ENCODE measurements at regions not wholly inside any gene's neighbourhood (a gene's known extent, or its start where the extent isn't known, plus 50 kb on each side); places are given as distances from the start of the nearest gene placed in this dataset.
A peak's percentile ranks its signal among the peaks of the same experiment; 100 is the strongest.

DNA sequence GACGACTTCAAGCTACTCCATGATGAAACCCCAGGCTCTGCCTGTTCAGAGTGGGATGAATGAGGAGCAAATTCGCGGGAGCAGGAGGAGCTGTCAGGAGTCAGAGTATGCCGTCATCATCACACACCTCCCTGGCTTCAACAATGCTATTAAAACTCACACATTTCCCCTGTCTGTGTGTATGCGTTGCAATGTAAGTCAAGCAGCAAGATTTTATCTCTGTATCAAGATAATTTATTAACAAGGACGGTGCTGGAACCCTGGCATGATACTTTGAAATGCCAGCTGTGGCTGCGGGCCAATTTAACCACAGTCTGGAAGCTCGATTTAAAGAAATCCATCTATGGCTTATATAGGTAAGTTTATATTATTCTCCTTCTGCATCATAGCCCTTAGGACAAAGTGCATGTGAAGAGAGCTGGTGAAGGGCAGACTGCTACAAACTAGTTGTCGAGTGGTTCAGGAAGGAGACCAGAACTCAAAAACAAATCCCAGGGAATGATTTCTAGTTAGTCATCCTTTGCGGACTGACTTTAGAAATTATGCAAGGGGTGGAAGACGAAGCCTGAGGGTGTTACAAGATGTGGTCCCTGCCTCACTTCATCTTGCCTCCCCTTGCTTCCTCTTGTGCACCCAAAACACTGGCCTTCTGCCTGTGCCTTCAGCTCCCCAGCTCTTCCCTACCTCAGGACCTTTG is 486.5 kb downstream of the COG6 start:
- DNase-seq (peak in 2 of 5 donors; percentile 21 to 26), FAIRE-seq (no peak)
- no peak overlapping the region for H3K27ac ChIP-seq (ENCODE audit: low read depth in 2 of 2, low read length in 2 of 2)
- TF ChIP-seq, protein P1, sequence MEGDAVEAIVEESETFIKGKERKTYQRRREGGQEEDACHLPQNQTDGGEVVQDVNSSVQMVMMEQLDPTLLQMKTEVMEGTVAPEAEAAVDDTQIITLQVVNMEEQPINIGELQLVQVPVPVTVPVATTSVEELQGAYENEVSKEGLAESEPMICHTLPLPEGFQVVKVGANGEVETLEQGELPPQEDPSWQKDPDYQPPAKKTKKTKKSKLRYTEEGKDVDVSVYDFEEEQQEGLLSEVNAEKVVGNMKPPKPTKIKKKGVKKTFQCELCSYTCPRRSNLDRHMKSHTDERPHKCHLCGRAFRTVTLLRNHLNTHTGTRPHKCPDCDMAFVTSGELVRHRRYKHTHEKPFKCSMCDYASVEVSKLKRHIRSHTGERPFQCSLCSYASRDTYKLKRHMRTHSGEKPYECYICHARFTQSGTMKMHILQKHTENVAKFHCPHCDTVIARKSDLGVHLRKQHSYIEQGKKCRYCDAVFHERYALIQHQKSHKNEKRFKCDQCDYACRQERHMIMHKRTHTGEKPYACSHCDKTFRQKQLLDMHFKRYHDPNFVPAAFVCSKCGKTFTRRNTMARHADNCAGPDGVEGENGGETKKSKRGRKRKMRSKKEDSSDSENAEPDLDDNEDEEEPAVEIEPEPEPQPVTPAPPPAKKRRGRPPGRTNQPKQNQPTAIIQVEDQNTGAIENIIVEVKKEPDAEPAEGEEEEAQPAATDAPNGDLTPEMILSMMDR (IDR thresholded peaks at IDR 0.05; ENCODE audit: borderline replicate concordance, extremely low read depth, insufficient read depth) = no peak
- no peak overlapping the region for H3K9ac ChIP-seq (ENCODE audit: low read length in 3 of 3)
- no peaks in the 10 kb centered on the region for H3K9me3 ChIP-seq (ENCODE audit: control insufficient read depth in 2 of 3, insufficient read depth in 1 of 3, low read length in 3 of 3)
- H3K4me3 ChIP-seq (ENCODE audit: low read length in 3 of 3) = no peak overlapping the region
- intact Hi-C loops (cut with DNase I) = no loop called here
- H3K36me3 ChIP-seq (ENCODE audit: control insufficient read depth in 2 of 3, insufficient read depth in 3 of 3, low read length in 3 of 3) = no peaks in the 10 kb centered on the region
- H3K4me1 ChIP-seq (ENCODE audit: control insufficient read depth in 2 of 3, insufficient read depth in 2 of 3, low read depth in 1 of 3, low read length in 3 of 3) = no peaks in the 10 kb centered on the region
- no peaks in the 10 kb centered on the region for H3K27me3 ChIP-seq (ENCODE audit: control insufficient read depth, insufficient read depth, low read length)

DNA sequence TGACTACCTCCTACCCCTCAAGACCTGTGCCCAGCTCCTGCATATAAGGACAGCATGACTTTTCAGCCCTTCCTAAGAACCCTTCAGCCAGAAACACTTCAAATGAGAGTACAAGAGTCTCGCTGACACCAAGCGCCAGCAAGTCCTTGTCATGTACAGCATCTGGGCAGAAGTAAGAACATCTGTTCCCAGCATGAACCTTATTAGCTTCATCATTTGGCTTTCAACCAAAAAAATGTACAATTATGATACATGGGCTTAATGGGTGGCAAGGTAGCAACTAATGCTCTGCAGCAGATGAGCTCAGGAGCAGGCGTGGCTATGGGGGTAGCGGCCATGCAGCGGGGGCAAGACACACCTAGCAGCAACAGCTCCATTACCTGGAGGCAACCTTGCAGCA is 487.6 kb downstream of the COG6 start:
- intact Hi-C loops (cut with DNase I) = no loop called here
- FAIRE-seq (no peak), DNase-seq (no peak)
- TF ChIP-seq, protein P1 (IDR thresholded peaks at IDR 0.05; ENCODE audit: borderline replicate concordance, extremely low read depth, insufficient read depth) = no peak
- H3K9me3 ChIP-seq (ENCODE audit: control insufficient read depth in 2 of 3, insufficient read depth in 1 of 3, low read length in 3 of 3) = no peaks in the 10 kb centered on the region
- no peaks in the 10 kb centered on the region for H3K27me3 ChIP-seq (ENCODE audit: control insufficient read depth, insufficient read depth, low read length)
- H3K27ac ChIP-seq (ENCODE audit: low read depth in 2 of 2, low read length in 2 of 2) = no peak overlapping the region
- no peaks in the 10 kb centered on the region for H3K4me1 ChIP-seq (ENCODE audit: control insufficient read depth in 2 of 3, insufficient read depth in 2 of 3, low read depth in 1 of 3, low read length in 3 of 3)
- H3K9ac ChIP-seq (ENCODE audit: low read length in 3 of 3) = no peak overlapping the region
- no peaks in the 10 kb centered on the region for H3K36me3 ChIP-seq (ENCODE audit: control insufficient read depth in 2 of 3, insufficient read depth in 3 of 3, low read length in 3 of 3)
- H3K4me3 ChIP-seq (ENCODE audit: low read length in 3 of 3) = no peak overlapping the region

DNA sequence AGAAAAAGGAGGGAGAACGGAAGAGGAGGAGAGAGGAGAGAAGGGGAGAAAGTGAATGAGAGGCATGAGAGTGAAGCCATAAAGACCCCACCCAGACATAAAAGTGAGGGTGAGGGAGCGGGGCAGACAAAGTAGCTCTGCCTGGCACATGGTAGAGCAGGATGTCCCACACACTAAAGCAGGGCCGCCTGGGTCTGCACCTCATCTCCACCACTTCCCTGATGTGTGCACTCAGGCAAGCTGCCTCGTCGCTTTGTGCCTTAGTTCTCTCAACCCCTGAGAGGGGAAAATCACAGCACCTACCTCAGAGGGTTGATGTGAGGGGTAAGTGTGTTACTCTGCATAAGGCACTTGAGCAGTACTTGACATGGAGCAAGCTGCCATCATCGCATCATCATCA is 488.1 kb downstream of the COG6 start:
- intact Hi-C loops (cut with DNase I) = no loop called here
- Histone ChIP-seq H3K36me3 (ENCODE audit: control insufficient read depth in 2 of 3, insufficient read depth in 3 of 3, low read length in 3 of 3) (no peaks in the 10 kb centered on the region), H3K27me3 (ENCODE audit: control insufficient read depth, insufficient read depth, low read length) (no peaks in the 10 kb centered on the region), H3K9me3 (ENCODE audit: control insufficient read depth in 2 of 3, insufficient read depth in 1 of 3, low read length in 3 of 3) (no peaks in the 10 kb centered on the region), H3K9ac (ENCODE audit: low read length in 3 of 3) (no peak overlapping the region), H3K4me1 (ENCODE audit: control insufficient read depth in 2 of 3, insufficient read depth in 2 of 3, low read depth in 1 of 3, low read length in 3 of 3) (no peaks in the 10 kb centered on the region), H3K4me3 (ENCODE audit: low read length in 3 of 3) (no peak overlapping the region), H3K27ac (ENCODE audit: low read depth in 2 of 2, low read length in 2 of 2) (no peak overlapping the region)
- TF ChIP-seq, protein P1 (IDR thresholded peaks at IDR 0.05; ENCODE audit: borderline replicate concordance, extremely low read depth, insufficient read depth) = no peak
- no peak for FAIRE-seq
- DNase-seq = no peak

DNA sequence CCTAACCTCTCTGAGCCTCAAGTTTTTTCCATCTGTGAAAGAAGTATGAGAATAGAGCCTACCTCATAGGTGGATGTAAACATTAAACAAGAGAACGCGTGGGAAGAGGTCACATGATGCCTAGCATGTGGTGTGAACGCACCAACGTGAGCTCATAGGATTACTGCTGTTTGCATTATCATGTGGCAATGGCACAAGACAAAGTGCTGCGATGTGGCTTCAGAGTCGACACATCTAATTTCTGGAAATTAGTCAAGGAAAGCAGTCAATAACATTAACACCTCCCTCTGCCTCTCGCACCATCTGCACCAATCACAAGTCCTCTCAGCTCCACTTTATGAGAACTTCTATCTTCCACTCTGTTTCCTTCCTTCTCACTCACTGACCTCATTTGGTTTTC is 489.7 kb downstream of the COG6 start:
- intact Hi-C loops (cut with DNase I) = no loop called here
- TF ChIP-seq, protein P1 (IDR thresholded peaks at IDR 0.05; ENCODE audit: borderline replicate concordance, extremely low read depth, insufficient read depth) = no peak
- H3K4me3 ChIP-seq (ENCODE audit: low read length in 3 of 3) = no peak overlapping the region
- no peaks in the 10 kb centered on the region for H3K9me3 ChIP-seq (ENCODE audit: control insufficient read depth in 2 of 3, insufficient read depth in 1 of 3, low read length in 3 of 3)
- H3K4me1 ChIP-seq (ENCODE audit: control insufficient read depth in 2 of 3, insufficient read depth in 2 of 3, low read depth in 1 of 3, low read length in 3 of 3) = peaks cover 0 to 3% (median 0%) of the 10 kb centered on the region in 3 donors
- FAIRE-seq (no peak), DNase-seq (no peak)
- H3K27me3 ChIP-seq (ENCODE audit: control insufficient read depth, insufficient read depth, low read length) = no peaks in the 10 kb centered on the region
- H3K9ac ChIP-seq (ENCODE audit: low read length in 3 of 3) = no peak overlapping the region
- H3K36me3 ChIP-seq (ENCODE audit: control insufficient read depth in 2 of 3, insufficient read depth in 3 of 3, low read length in 3 of 3) = no peaks in the 10 kb centered on the region
- H3K27ac ChIP-seq (ENCODE audit: low read depth in 2 of 2, low read length in 2 of 2) = no peak overlapping the region
